ENCODE measurements at regions not wholly inside any gene's neighbourhood (a gene's known extent, or its start where the extent isn't known, plus 50 kb on each side); places are given as distances from the start of the nearest gene placed in this dataset.

DNA sequence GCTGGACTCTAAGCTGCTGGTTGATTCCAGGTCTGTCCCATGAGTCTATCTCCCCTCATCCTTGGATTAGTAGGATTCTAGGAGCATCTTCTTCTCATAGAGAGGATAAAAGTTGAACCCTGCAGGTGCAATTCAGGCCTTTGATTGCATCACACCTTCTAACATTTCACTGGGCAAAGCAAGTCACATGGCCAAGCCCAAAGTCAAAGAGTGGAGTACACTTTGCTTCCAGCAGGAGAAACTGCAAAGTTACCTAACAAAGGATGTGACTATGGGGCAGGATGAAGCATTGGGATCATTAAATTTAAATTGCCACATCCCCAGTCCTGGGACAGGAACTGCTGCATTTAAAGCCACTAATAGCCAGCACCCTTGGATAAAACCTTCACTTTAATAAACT, 51.0 kb upstream of the EGFLAM start:
- dilution Hi-C loops (cut with HindIII; ENCODE audit: low sequenced_read_pairs, unreplicated experiment), result no loop called here
- Histone ChIP-seq H3K36me3 (ENCODE audit: control insufficient read depth, insufficient read depth, low read length) (no peaks in the 10 kb centered on the region), H3K27ac (ENCODE audit: insufficient read depth, low read length) (no peak overlapping the region), H3K9me1 (ENCODE audit: insufficient read depth, low read length) (no peaks in the 10 kb centered on the region), H4K91ac (ENCODE audit: insufficient read depth, low read depth, low read length) (no peak overlapping the region), H2AK9ac (replicated peaks; ENCODE audit: low read depth, low read length, poor library complexity) (no peak overlapping the region), H2AK5ac (ENCODE audit: low read depth, low read length) (no peak overlapping the region), H3K79me1 (ENCODE audit: low read depth in 1 of 2, low read length in 2 of 2) (no peaks in the 10 kb centered on the region), H3K18ac (ENCODE audit: low read depth, low read length) (no peak overlapping the region), H2AFZ (replicated peaks; ENCODE audit: low read length, poor library complexity) (no peak overlapping the region), H3K9me3 (ENCODE audit: control insufficient read depth, insufficient read depth, low read length) (no peaks in the 10 kb centered on the region), H4K20me1 (ENCODE audit: insufficient read depth, low read length) (no peaks in the 10 kb centered on the region), H2BK15ac (ENCODE audit: low read depth, low read length) (no peak overlapping the region), H3K27me3 (ENCODE audit: control insufficient read depth, insufficient read depth, low read length) (no peaks in the 10 kb centered on the region; the same call in none of the 2 replicates), H3K9ac (ENCODE audit: low read depth, low read length) (no peak overlapping the region), H3K4me1 (ENCODE audit: control insufficient read depth, insufficient read depth, low read length) (no peaks in the 10 kb centered on the region), H3K4ac (ENCODE audit: low read depth, low read length) (no peak overlapping the region), H2BK20ac (ENCODE audit: low read depth, low read length) (no peak overlapping the region), H4K5ac (ENCODE audit: low read depth, low read length) (no peak overlapping the region), H3K14ac (replicated peaks; ENCODE audit: low read depth, low read length) (no peak overlapping the region), H3K56ac (ENCODE audit: extremely low read depth, insufficient read depth, low read length) (no peak overlapping the region), H3K4me2 (ENCODE audit: low read depth, low read length) (no peak overlapping the region), H2BK120ac (ENCODE audit: low read depth, low read length) (no peak overlapping the region), H2BK5ac (ENCODE audit: low read depth, low read length, poor library complexity, severe bottlenecking) (no peak overlapping the region), H4K8ac (ENCODE audit: low read depth in 2 of 2, low read length in 2 of 2) (no peak overlapping the region), H3K23ac (ENCODE audit: low read depth, low read length) (no peak overlapping the region), H3K4me3 (ENCODE audit: insufficient read depth, low read depth, low read length) (no peak overlapping the region)
- no TSS peak for BruUV-seq (replicated peaks)
- in situ Hi-C loops (cut with MboI; ENCODE audit: low sequenced_read_pairs), result no loop called here
- TF ChIP-seq CEBPB (IDR thresholded peaks at IDR 0.05; ENCODE audit: low read depth, low read length) (peak; percentile 74), POLR2A (IDR thresholded peaks at IDR 0.05; ENCODE audit: low read depth, low read length) (no peak)
- ChIA-PET POLR2A (ENCODE audit: unreplicated experiment) (no interaction called here), CTCF (interaction anchor here (0.6 kb wide), 1 partner anchor 14 kb away, joined by 5 read pairs; no protein-coding TSS in a partner anchor)
- peak; percentile 0 for DNase-seq
- intact Hi-C loops (cut with micrococcal nuclease), result loop anchor here (5.0 kb wide), 1 partner anchor 1075 kb away; no protein-coding TSS in a partner anchor
- ATAC-seq (ENCODE audit: low read depth), result no peak
